ENCODE measurements at regions not wholly inside any gene's neighbourhood (a gene's known extent, or its start where the extent isn't known, plus 50 kb on each side); places are given as distances from the start of the nearest gene placed in this dataset.

DNA sequence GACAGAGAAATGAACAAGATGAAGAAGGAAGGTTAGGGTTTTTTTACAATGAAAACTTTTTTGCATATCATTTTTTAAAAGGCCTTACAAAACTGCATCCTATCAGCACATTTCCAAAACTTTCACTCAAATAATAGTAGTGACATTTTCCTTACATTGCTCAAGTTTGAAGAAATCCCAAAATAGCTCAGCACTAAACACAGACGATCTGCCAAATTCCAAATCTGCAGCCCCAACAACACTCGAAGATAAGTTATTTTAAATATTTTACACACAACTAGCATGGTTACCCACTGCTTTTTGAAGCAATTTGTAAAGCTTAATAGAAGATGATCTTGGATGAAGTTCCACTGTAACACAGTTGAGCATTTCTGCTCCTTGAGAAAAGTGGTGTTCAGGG lies 535.6 kb upstream of the ALCAM start:
- TF ChIP-seq, protein P1, sequence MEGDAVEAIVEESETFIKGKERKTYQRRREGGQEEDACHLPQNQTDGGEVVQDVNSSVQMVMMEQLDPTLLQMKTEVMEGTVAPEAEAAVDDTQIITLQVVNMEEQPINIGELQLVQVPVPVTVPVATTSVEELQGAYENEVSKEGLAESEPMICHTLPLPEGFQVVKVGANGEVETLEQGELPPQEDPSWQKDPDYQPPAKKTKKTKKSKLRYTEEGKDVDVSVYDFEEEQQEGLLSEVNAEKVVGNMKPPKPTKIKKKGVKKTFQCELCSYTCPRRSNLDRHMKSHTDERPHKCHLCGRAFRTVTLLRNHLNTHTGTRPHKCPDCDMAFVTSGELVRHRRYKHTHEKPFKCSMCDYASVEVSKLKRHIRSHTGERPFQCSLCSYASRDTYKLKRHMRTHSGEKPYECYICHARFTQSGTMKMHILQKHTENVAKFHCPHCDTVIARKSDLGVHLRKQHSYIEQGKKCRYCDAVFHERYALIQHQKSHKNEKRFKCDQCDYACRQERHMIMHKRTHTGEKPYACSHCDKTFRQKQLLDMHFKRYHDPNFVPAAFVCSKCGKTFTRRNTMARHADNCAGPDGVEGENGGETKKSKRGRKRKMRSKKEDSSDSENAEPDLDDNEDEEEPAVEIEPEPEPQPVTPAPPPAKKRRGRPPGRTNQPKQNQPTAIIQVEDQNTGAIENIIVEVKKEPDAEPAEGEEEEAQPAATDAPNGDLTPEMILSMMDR (IDR thresholded peaks at IDR 0.05; ENCODE audit: poor library complexity, severe bottlenecking): no peak
- TF ChIP-seq RAD21 (conservative IDR thresholded peaks at IDR 0.05) (no peak), EP300 (conservative IDR thresholded peaks at IDR 0.05; ENCODE audit: poor library complexity, severe bottlenecking) (no peak), SMC3 (conservative IDR thresholded peaks at IDR 0.05; ENCODE audit: poor library complexity) (no peak), EZH2 (IDR thresholded peaks at IDR 0.05; ENCODE audit: borderline replicate concordance, insufficient read depth, low read length, poor library complexity, severe bottlenecking) (no peak)
